ENCODE measurements at regions not wholly inside any gene's neighbourhood (a gene's known extent, or its start where the extent isn't known, plus 50 kb on each side); places are given as distances from the start of the nearest gene placed in this dataset.

- no peak overlapping the region for H2AK5ac ChIP-seq (ENCODE audit: low read length, severe bottlenecking)
- no peak for DNase-seq
- no peaks in the 10 kb centered on the region for H3K9me3 ChIP-seq (ENCODE audit: control insufficient read depth, low read length)
- H2BK5ac ChIP-seq (ENCODE audit: low read depth, low read length, poor library complexity, severe bottlenecking), result no peak overlapping the region
- H3K36me3 ChIP-seq (ENCODE audit: control insufficient read depth in 1 of 2, insufficient read depth in 2 of 2, low read depth in 1 of 2, low read length in 2 of 2), result no peaks in the 10 kb centered on the region
- H4K8ac ChIP-seq (ENCODE audit: low read length), result no peak overlapping the region
- no peak overlapping the region for H3K23ac ChIP-seq (ENCODE audit: low read length in 2 of 2)
- 71% methylated on average over 3 of the region's 4 CpGs for WGBS
- no peaks in the 10 kb centered on the region for H3K79me1 ChIP-seq (replicated peaks; ENCODE audit: low read length, poor library complexity, severe bottlenecking)
- no peak overlapping the region for H4K91ac ChIP-seq (ENCODE audit: low read length)
- H2BK120ac ChIP-seq (ENCODE audit: low read depth, low read length), result no peak overlapping the region
- no peak overlapping the region for H2BK12ac ChIP-seq (ENCODE audit: low read length in 2 of 2)
- peaks cover 6 to 18% of the 10 kb centered on the region in 2 experiments for H3K27me3 ChIP-seq (ENCODE audit: control insufficient read depth in 1 of 2, insufficient read depth in 1 of 2, low read length in 2 of 2)
- H2BK15ac ChIP-seq (ENCODE audit: low read depth, poor library complexity, severe bottlenecking), result no peak overlapping the region
- no peak overlapping the region for H3K4me2 ChIP-seq (ENCODE audit: low read length, poor library complexity, severe bottlenecking)
- H3K4me1 ChIP-seq (ENCODE audit: control insufficient read depth, insufficient read depth, low read depth, low read length), result no peaks in the 10 kb centered on the region
- no peak overlapping the region for H3K4me3 ChIP-seq (ENCODE audit: insufficient read depth in 1 of 2, low read depth in 1 of 2, low read length in 2 of 2)
- no peak overlapping the region for H3K18ac ChIP-seq (ENCODE audit: low read depth in 1 of 2, low read length in 2 of 2)
- H3K4ac ChIP-seq (ENCODE audit: low read depth in 1 of 2, low read length in 2 of 2), result no peak overlapping the region
- no peak overlapping the region for H3K14ac ChIP-seq (ENCODE audit: low read length in 2 of 2)
- H3K27ac ChIP-seq (ENCODE audit: low read length, poor library complexity, severe bottlenecking), result no peak overlapping the region
- no peak overlapping the region for H3K9ac ChIP-seq (ENCODE audit: low read length)
- H2AFZ ChIP-seq (ENCODE audit: low read depth, low read length), result no peak overlapping the region
Observed at GRCh38 chr11:127073621-127074020, 73.1 kb upstream of the KIRREL3 start.

- no peak overlapping the region for H3K23ac ChIP-seq (ENCODE audit: low read length in 2 of 2)
- no peak overlapping the region for H3K14ac ChIP-seq (ENCODE audit: low read length in 2 of 2)
- H2BK12ac ChIP-seq (ENCODE audit: low read length in 2 of 2), result no peak overlapping the region
- no peak overlapping the region for H2AK5ac ChIP-seq (ENCODE audit: low read length, severe bottlenecking)
- no peak overlapping the region for H4K8ac ChIP-seq (ENCODE audit: low read length)
- no peak overlapping the region for H4K91ac ChIP-seq (ENCODE audit: low read length)
- H3K79me1 ChIP-seq (replicated peaks; ENCODE audit: low read length, poor library complexity, severe bottlenecking), result no peaks in the 10 kb centered on the region
- H2AFZ ChIP-seq (ENCODE audit: low read depth, low read length), result no peak overlapping the region
- H3K27me3 ChIP-seq (ENCODE audit: control insufficient read depth in 1 of 2, insufficient read depth in 1 of 2, low read length in 2 of 2), result peaks cover 6 to 11% of the 10 kb centered on the region in 2 experiments
- 78% methylated on average over 7 of the region's 7 CpGs for WGBS
- no peak for DNase-seq
- no peak overlapping the region for H3K27ac ChIP-seq (ENCODE audit: low read length, poor library complexity, severe bottlenecking)
- H3K9ac ChIP-seq (ENCODE audit: low read length), result no peak overlapping the region
- H3K4me1 ChIP-seq (ENCODE audit: control insufficient read depth, insufficient read depth, low read depth, low read length), result no peaks in the 10 kb centered on the region
- no peaks in the 10 kb centered on the region for H3K36me3 ChIP-seq (ENCODE audit: control insufficient read depth in 1 of 2, insufficient read depth in 2 of 2, low read depth in 1 of 2, low read length in 2 of 2)
- H3K9me3 ChIP-seq (ENCODE audit: control insufficient read depth, low read length), result no peaks in the 10 kb centered on the region
- H3K4me3 ChIP-seq (ENCODE audit: insufficient read depth in 1 of 2, low read depth in 1 of 2, low read length in 2 of 2), result no peak overlapping the region
- H2BK120ac ChIP-seq (ENCODE audit: low read depth, low read length), result no peak overlapping the region
- H3K4ac ChIP-seq (ENCODE audit: low read depth in 1 of 2, low read length in 2 of 2), result no peak overlapping the region
- no peak overlapping the region for H2BK5ac ChIP-seq (ENCODE audit: low read depth, low read length, poor library complexity, severe bottlenecking)
- H3K4me2 ChIP-seq (ENCODE audit: low read length, poor library complexity, severe bottlenecking), result no peak overlapping the region
- no peak overlapping the region for H3K18ac ChIP-seq (ENCODE audit: low read depth in 1 of 2, low read length in 2 of 2)
- H2BK15ac ChIP-seq (ENCODE audit: low read depth, poor library complexity, severe bottlenecking), result no peak overlapping the region
Observed at GRCh38 chr11:127071606-127072005, 71.0 kb upstream of the KIRREL3 start.

- no peak overlapping the region for H3K14ac ChIP-seq (ENCODE audit: low read length in 2 of 2)
- no peak overlapping the region for H4K91ac ChIP-seq (ENCODE audit: low read length)
- no peaks in the 10 kb centered on the region for H3K79me1 ChIP-seq (replicated peaks; ENCODE audit: low read length, poor library complexity, severe bottlenecking)
- H2BK12ac ChIP-seq (ENCODE audit: low read length in 2 of 2), result no peak overlapping the region
- no peak overlapping the region for H3K4ac ChIP-seq (ENCODE audit: low read depth in 1 of 2, low read length in 2 of 2)
- no peaks in the 10 kb centered on the region for H3K4me1 ChIP-seq (ENCODE audit: control insufficient read depth, insufficient read depth, low read depth, low read length)
- H3K36me3 ChIP-seq (ENCODE audit: control insufficient read depth in 1 of 2, insufficient read depth in 2 of 2, low read depth in 1 of 2, low read length in 2 of 2), result no peaks in the 10 kb centered on the region
- H3K4me2 ChIP-seq (ENCODE audit: low read length, poor library complexity, severe bottlenecking), result no peak overlapping the region
- WGBS, result 83% methylated on average over 4 of the region's 4 CpGs
- no peak overlapping the region for H4K8ac ChIP-seq (ENCODE audit: low read length)
- H3K27ac ChIP-seq (ENCODE audit: low read length, poor library complexity, severe bottlenecking), result no peak overlapping the region
- no peak overlapping the region for H3K18ac ChIP-seq (ENCODE audit: low read depth in 1 of 2, low read length in 2 of 2)
- H3K9ac ChIP-seq (ENCODE audit: low read length), result no peak overlapping the region
- H3K9me3 ChIP-seq (ENCODE audit: control insufficient read depth, low read length), result no peaks in the 10 kb centered on the region
- H3K23ac ChIP-seq (ENCODE audit: low read length in 2 of 2), result no peak overlapping the region
- H2BK15ac ChIP-seq (ENCODE audit: low read depth, poor library complexity, severe bottlenecking), result no peak overlapping the region
- no peak overlapping the region for H2BK5ac ChIP-seq (ENCODE audit: low read depth, low read length, poor library complexity, severe bottlenecking)
- H2BK120ac ChIP-seq (ENCODE audit: low read depth, low read length), result no peak overlapping the region
- H3K4me3 ChIP-seq (ENCODE audit: insufficient read depth in 1 of 2, low read depth in 1 of 2, low read length in 2 of 2), result no peak overlapping the region
- H3K27me3 ChIP-seq (ENCODE audit: control insufficient read depth in 1 of 2, insufficient read depth in 1 of 2, low read length in 2 of 2), result peaks cover 6 to 11% of the 10 kb centered on the region in 2 experiments
- H2AK5ac ChIP-seq (ENCODE audit: low read length, severe bottlenecking), result no peak overlapping the region
- DNase-seq, result no peak
- no peak overlapping the region for H2AFZ ChIP-seq (ENCODE audit: low read depth, low read length)
Observed at GRCh38 chr11:127070808-127071207, 70.2 kb upstream of the KIRREL3 start.

GRCh38 chr11:127066401-127067090, 66.0 kb upstream of the KIRREL3 start:
- Histone ChIP-seq H3K18ac (ENCODE audit: low read depth in 1 of 2, low read length in 2 of 2) (no peak overlapping the region), H3K4ac (ENCODE audit: low read depth in 1 of 2, low read length in 2 of 2) (no peak overlapping the region), H3K36me3 (ENCODE audit: control insufficient read depth in 1 of 2, insufficient read depth in 2 of 2, low read depth in 1 of 2, low read length in 2 of 2) (no peaks in the 10 kb centered on the region), H3K4me1 (ENCODE audit: control insufficient read depth, insufficient read depth, low read depth, low read length) (no peaks in the 10 kb centered on the region), H2BK120ac (ENCODE audit: low read depth, low read length) (no peak overlapping the region), H2BK15ac (ENCODE audit: low read depth, poor library complexity, severe bottlenecking) (no peak overlapping the region), H3K4me2 (ENCODE audit: low read length, poor library complexity, severe bottlenecking) (no peak overlapping the region), H2AK5ac (ENCODE audit: low read length, severe bottlenecking) (no peak overlapping the region), H3K4me3 (ENCODE audit: insufficient read depth in 1 of 2, low read depth in 1 of 2, low read length in 2 of 2) (no peak overlapping the region), H3K23ac (ENCODE audit: low read length in 2 of 2) (no peak overlapping the region), H3K79me1 (replicated peaks; ENCODE audit: low read length, poor library complexity, severe bottlenecking) (no peaks in the 10 kb centered on the region), H4K8ac (ENCODE audit: low read length) (no peak overlapping the region), H4K91ac (ENCODE audit: low read length) (no peak overlapping the region), H2AFZ (ENCODE audit: low read depth, low read length) (no peak overlapping the region), H3K9me3 (ENCODE audit: control insufficient read depth, low read length) (no peaks in the 10 kb centered on the region), H2BK12ac (ENCODE audit: low read length in 2 of 2) (no peak overlapping the region), H3K9ac (ENCODE audit: low read length) (no peak overlapping the region), H3K27me3 (ENCODE audit: control insufficient read depth in 1 of 2, insufficient read depth in 1 of 2, low read length in 2 of 2) (peaks cover under 1 to 5% of the 10 kb centered on the region in 2 experiments), H3K14ac (ENCODE audit: low read length in 2 of 2) (no peak overlapping the region), H2BK5ac (ENCODE audit: low read depth, low read length, poor library complexity, severe bottlenecking) (no peak overlapping the region), H3K27ac (ENCODE audit: low read length, poor library complexity, severe bottlenecking) (no peak overlapping the region)
- DNase-seq, result no peak
- 70% methylated on average over 6 of the region's 7 CpGs for WGBS

Data from mesenchymal stem cell (in vitro differentiated cells and primary cell).